ENCODE measurements at regions not wholly inside any gene's neighbourhood (a gene's known extent, or its start where the extent isn't known, plus 50 kb on each side); places are given as distances from the start of the nearest gene placed in this dataset.

DNA sequence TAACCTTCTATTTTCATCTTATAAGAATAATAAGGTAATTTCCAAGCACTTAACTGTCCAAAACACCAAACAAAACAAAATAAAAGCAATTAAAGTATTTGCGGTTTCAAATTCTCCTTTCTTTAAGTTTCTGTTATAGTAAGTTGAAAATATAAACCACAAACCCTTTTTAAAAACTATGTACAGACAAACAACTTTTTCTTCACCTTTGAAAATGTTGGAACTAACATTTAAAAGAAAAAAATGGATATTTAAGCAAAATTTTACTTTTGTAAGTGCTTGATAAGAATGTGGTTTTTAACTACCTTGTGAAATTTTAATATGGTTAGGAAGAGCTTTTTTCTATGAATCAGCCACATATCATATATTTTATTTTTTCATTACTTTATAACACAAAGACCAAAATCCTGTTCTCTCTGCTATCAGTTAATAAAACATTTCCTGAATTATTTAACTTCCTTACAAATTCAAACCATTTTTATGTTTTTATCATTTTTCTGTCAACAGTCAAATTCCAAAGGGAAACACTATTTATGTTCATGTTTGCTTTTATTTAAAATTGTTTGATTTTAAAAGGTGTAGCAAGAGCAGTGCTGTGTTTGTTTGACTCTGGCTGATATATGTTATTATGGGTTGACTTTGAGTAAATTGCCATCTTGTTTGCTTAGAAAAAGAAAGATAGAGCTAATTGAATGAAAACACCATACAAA, 554.1 kb upstream of the KLHL1 start:
- no peak for TF ChIP-seq MAFK (IDR thresholded peaks at IDR 0.05; ENCODE audit: partially characterized antibody)
- TF ChIP-seq, protein P1, sequence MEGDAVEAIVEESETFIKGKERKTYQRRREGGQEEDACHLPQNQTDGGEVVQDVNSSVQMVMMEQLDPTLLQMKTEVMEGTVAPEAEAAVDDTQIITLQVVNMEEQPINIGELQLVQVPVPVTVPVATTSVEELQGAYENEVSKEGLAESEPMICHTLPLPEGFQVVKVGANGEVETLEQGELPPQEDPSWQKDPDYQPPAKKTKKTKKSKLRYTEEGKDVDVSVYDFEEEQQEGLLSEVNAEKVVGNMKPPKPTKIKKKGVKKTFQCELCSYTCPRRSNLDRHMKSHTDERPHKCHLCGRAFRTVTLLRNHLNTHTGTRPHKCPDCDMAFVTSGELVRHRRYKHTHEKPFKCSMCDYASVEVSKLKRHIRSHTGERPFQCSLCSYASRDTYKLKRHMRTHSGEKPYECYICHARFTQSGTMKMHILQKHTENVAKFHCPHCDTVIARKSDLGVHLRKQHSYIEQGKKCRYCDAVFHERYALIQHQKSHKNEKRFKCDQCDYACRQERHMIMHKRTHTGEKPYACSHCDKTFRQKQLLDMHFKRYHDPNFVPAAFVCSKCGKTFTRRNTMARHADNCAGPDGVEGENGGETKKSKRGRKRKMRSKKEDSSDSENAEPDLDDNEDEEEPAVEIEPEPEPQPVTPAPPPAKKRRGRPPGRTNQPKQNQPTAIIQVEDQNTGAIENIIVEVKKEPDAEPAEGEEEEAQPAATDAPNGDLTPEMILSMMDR (IDR thresholded peaks at IDR 0.05) = no peak
- no peak for TF ChIP-seq MAX (IDR thresholded peaks at IDR 0.05)
- no peak for TF ChIP-seq RAD21 (conservative IDR thresholded peaks at IDR 0.05 in 1 of 2, IDR thresholded peaks at IDR 0.05 in 1 of 2)
- no peak for TF ChIP-seq RNF2 (IDR thresholded peaks at IDR 0.05; ENCODE audit: borderline replicate concordance, low read depth)
- no peak for TF ChIP-seq POLR2A (IDR thresholded peaks at IDR 0.05; ENCODE audit: low read length)
- no peak for TF ChIP-seq RFX5 (IDR thresholded peaks at IDR 0.05)
- no peak for TF ChIP-seq EP300 (IDR thresholded peaks at IDR 0.05)
- TF ChIP-seq CBX2 (IDR thresholded peaks at IDR 0.05; ENCODE audit: borderline replicate concordance, low read depth) = no peak
- no peak for TF ChIP-seq MYC (IDR thresholded peaks at IDR 0.05; ENCODE audit: borderline replicate concordance, low read length)
- TF ChIP-seq, protein P2, sequence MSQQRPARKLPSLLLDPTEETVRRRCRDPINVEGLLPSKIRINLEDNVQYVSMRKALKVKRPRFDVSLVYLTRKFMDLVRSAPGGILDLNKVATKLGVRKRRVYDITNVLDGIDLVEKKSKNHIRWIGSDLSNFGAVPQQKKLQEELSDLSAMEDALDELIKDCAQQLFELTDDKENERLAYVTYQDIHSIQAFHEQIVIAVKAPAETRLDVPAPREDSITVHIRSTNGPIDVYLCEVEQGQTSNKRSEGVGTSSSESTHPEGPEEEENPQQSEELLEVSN (IDR thresholded peaks at IDR 0.05; ENCODE audit: borderline replicate concordance, low read depth) = no peak
- TF ChIP-seq CHD2 (IDR thresholded peaks at IDR 0.05; ENCODE audit: low read length, partially characterized antibody) = no peak
- TF ChIP-seq CHD4 (IDR thresholded peaks at IDR 0.05; ENCODE audit: borderline replicate concordance) = no peak
